ENCODE measurements at regions not wholly inside any gene's neighbourhood (a gene's known extent, or its start where the extent isn't known, plus 50 kb on each side); places are given as distances from the start of the nearest gene placed in this dataset.
"Not testable (repeated sequence)": the region's sequence is repeated elsewhere in the genome, so short reads cannot be mapped to it uniquely, and the experiment has no call there.

DNA sequence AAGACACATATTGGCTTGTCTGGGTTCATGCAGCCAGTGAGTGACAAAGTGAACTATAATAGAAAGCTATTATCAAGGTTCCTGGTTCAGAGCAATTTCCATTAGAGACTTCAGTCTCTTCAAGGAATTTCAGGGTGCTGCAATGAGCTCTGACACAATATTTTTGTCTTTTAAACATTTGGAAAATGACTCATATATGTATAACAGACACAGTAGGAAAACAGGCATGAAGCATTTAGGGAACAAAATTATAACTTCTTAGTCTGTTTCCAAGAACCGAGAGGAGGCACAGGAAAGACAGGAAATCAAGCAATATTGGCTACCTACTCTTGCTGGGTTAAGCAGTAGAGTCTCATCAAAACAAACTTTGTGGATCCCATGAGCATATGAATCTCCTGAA is 170.4 kb downstream of the PTPRC start:
- DNase-seq: no peak

- DNase-seq: no peak
Observed at GRCh38 chr1:198811449-198811848, 172.6 kb downstream of the PTPRC start.

- no peak for DNase-seq
Observed at GRCh38 chr1:198823626-198824025, 184.8 kb downstream of the PTPRC start.

DNA sequence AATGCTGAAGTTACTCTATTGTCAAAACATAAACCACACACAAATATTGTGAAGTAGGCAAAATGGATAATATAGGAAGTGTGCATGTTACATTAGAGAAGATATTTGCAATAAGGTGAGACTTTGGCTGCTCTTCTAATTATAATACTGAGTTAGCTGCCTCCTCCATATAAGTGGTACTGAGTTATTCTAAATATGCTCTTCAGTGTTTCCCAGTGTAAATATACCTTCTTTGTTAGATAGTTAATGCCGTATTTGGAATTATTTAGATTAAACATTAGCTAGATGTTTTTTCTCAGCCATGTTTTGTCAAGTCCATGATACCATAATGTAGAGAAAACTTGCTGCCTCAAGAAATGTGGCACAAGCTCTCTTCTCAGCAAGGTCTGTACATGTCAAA is 186.4 kb downstream of the PTPRC start:
- DNase-seq: no peak

DNA sequence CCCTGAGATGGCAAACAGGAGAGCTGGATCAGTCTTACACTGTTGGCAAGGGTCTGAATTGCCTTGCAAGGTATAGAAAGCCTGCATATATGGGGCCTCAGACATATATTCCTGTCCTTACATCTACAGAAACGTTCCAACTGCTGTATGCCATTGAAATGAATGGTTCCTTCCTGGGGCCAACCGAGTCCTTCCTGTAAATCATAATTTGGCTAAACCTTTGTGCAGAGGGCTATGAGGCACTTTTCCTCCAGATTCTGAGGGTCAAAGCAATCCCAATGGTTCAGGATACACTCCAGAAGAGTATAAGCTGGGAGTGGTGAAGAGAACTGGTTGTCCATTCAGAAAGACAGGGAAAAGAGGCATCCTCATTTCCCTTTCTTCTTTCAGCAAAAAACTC is 190.5 kb downstream of the PTPRC start:
- no peak for DNase-seq

DNA sequence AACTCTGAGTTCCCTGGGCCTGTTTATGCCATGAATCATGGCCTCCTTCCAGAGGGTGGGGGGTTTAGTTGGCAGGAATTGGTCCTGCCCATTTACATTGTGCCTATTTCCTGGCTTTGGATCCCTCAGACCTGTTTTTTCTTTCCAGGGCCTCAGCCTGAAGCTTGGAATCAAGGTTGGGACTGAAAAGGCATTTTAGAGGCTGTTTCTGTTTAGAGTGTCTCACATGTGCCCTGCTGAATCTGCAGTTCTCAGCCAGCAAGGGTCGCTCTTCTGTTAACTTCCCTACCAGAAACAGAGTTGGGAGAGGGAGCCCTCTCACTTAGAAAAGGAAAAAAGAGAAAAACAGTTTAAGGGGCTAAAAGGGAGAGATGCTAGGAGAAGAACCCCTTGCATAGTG is 191.1 kb downstream of the PTPRC start:
- DNase-seq: no peak

- no peak for DNase-seq
Observed at GRCh38 chr1:198830412-198830811, 191.6 kb downstream of the PTPRC start.

DNA sequence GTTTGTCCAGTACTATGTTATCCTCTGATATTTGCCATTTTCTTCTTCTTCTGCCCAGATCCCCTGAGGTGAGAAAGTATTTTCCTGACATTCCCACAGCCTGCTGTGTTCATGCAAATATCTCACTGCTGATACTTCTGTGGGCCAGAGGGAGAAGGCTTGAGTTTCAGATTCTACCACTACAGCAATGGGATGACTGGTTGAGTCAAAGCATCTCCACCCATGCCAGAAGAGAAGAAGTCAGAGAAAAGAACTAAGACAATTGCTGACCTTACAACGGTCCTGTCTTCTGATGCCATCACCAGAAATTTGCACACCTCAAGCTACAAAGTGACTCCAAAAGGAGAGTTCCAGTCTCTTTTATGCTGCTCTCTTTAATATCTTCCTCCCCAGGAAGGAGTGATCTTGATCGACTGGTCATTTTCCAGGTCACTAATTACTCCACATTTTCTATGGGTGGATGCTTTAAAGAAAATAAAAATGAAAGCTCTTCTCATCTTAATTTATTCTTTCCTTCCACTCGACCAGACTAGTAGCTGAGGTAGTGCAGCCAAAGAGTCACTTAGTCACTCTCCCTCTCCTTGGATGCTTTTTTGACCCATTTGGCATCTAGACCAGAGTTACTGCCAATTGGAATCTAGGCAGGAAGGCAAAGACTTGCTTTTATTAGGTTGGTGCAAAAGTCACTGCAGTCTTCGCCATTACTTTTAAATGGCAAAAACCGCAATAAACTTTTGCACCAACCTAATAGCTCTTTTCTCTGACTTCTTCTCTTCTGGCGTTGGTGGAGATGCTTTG is 195.1 kb downstream of the PTPRC start:
- DNase-seq: no peak

DNA sequence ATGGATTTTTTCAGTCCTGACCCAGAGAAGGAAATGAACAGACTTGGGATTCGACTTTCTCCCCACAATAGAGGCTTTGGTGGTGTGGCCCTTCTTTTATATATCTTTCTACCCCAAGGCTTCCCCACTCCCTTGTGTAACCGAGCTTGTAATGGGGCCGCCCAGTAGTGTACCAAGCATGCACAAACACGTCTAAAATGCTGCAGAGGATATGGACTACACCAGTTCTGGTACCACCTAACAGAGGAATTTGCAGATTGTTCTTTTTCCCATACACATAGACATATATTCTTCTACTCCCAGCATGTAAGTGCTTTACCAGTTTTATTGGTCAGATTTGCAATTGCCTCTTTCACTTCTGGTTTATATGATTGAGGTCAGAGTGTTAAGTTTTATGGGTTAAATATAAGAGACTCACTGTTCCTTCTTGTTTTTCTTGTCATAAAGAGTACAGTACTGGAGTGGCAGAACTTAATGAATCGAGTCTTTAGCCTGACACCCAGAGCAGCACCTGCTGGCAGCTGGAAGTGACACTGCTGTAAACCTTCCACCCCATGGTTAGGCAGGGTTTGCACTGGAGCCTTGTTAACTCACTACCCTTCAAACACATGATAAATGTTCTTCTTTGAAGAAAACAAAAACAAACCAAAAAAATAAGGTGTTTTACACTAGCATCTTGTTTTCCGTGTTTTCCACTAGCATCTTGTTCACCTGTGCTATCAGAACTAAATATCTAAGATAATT is 198.6 kb downstream of the PTPRC start:
- no peak for DNase-seq

- DNase-seq: no peak
Observed at GRCh38 chr1:198838022-198838342, 199.1 kb downstream of the PTPRC start.

GRCh38 chr1:198841477-198841876 is 202.6 kb downstream of the PTPRC start:
- no peak for DNase-seq

- no peak for DNase-seq
Observed at GRCh38 chr1:198842686-198843085, 203.8 kb downstream of the PTPRC start.

DNA sequence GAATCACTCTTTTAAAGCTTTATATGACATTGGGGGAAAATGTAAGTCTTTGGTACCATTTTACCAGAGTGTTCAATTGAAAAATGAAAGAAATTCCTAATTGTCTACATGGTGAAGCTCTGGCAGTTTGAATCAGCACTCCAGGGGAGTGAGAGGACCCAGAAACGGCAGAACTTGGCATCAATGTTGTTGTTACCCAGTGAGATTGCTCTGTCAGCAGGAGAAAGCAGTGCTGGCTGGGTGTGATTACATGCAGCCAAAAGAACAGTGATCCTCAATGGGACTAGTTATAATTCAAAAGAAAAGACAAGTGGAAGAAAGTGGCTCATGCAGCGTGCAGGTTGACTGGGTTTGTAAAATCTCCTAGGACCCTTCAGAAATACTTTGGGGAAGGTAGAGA is 206.4 kb downstream of the PTPRC start:
- no peak for DNase-seq

GRCh38 chr1:198845851-198846250 is 207.0 kb downstream of the PTPRC start:
- no peak for DNase-seq

GRCh38 chr1:198846556-198846955 is 207.7 kb downstream of the PTPRC start:
- no peak for DNase-seq

DNA sequence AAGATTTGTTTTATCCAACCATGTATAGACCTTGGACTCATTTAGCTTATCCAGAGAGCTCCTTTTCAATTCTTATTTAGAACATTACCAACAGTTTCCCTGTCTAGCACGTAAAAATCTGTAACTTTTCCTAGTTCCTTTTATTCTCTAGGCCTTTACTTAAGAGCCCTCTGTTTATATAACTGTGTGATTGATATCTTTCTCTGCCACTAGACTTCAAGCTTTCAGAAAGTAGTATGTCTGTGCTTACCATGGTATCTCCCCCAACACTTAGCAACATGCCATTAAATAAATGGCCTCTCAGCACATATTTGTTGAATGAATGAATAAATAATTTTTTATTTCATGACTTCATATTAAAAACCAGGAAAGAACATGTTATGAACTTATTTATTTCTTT is 209.4 kb downstream of the PTPRC start:
- DNase-seq: no peak

GRCh38 chr1:198848649-198849048 is 209.8 kb downstream of the PTPRC start:
- no peak for DNase-seq

DNA sequence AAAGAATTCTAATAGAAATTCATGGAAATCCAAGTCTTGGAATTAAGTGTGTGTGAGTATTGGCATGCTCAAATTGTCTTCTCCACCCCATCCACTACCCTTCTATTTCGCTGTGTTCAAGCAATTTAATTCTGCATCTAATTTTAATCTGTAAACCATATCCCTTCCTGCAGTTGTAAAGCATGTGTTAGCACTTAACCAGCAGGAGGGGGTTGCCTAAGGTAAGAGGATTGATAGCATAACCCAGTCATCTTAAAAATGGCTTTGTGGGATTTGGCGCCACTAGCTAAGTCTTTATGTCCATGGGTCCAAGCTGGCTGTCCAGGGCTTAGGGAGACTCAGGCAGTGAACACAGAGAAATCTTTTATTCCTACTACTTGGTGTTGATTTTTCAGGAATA is 210.3 kb downstream of the PTPRC start:
- no peak for DNase-seq

DNA sequence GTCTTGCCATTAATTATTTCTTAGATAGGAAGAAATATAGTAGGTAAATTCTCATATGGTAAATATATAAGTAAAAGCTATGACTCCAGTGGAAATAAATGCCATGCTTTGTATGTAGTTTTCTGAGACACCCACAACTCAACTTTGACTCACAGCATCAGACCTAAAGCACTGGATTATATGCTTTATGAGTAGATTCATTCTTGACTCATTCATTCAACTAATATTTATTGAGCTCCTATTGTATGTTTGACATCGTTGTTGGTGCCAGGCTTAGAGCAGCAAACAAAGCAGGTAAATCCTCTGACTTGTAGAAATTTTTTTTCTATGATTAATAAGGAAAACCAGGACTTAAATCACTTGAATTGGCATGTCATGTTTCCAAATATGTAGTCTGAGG is 211.4 kb downstream of the PTPRC start:
- no peak for DNase-seq

DNA sequence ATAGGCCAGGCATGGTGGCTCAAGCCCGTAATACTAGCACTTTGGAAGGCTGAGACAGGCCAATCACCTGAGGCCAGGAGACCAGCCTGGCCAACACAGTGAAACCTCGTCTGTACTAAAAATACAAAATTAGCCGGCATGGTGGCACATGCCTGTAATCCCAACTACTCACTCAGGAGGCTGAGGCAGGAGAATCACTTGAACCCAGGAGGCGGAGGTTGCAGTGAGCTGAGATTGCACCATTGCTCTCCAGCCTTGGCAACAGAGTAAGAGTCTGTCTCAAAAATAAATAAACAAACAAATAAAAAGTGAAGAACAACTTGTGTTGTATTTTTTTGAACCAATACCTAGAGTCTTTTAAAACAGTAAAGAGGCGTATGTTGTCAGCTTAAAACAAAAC is 212.1 kb downstream of the PTPRC start:
- not testable (repeated sequence) for DNase-seq

GRCh38 chr1:198856601-198857000 is 217.8 kb downstream of the PTPRC start:
- DNase-seq: no peak

GRCh38 chr1:198858033-198858432 is 219.2 kb downstream of the PTPRC start:
- DNase-seq: no peak

GRCh38 chr1:198860371-198860770 is 221.5 kb downstream of the PTPRC start:
- no peak for DNase-seq

DNA sequence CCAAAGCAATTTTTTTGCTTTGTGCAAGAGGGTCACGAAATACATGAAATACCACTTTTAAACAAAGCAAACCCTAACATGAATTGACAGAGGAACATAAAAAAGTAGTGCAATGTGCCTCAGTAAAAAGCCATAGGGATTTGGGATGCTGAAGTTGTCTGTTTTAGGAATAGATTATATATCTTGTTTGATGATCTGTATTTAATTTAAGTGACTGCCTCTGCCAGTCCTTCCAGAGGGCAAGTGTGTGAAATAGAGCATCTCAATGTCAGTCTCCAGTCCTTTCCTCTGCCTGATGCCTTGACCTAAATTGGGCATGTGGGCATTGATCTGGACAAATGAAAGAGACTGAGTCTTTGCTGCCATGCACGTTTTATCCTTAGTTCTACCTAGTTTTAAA is 222.8 kb downstream of the PTPRC start:
- no peak for DNase-seq

- no peak for DNase-seq
Observed at GRCh38 chr1:198864695-198865094, 225.9 kb downstream of the PTPRC start.

Data from stimulated activated CD4-positive, alpha-beta T cell treated with anti-CD3 and anti-CD28 coated beads, Interleukin-1b, Interleukin-23, amount 100 ng/mL, for 48 hours (primary cell).